H9 (cell line): ENCODE measurements at regions not wholly inside any gene's neighbourhood (a gene's known extent, or its start where the extent isn't known, plus 50 kb on each side); places are given as distances from the start of the nearest gene placed in this dataset.

Source experiments
- DNase-seq: peaks from one replicate; pipeline ENCODE4 v3.0.0-alpha.2; 2017
- H2AFZ ChIP-seq: one replicate; pipeline ENCODE4 v1.6.1; 2013; ENCODE audit warnings: mild to moderate bottlenecking, low read length, control low read depth, moderate library complexity
- H2AK5ac ChIP-seq: 2 replicates; pipeline ENCODE4 v1.6.1; 2013; ENCODE audit warnings: low read length, control low read depth, mixed read lengths; ENCODE audit not compliant: insufficient read length
- H2BK120ac ChIP-seq: one replicate; pipeline ENCODE4 v1.6.1; 2013; ENCODE audit warnings: low read depth, mild to moderate bottlenecking, low read length, control low read depth, inconsistent platforms; ENCODE audit not compliant: poor library complexity, severe bottlenecking
- H2BK12ac ChIP-seq: 2 replicates; pipeline ENCODE4 v1.6.1; 2013; ENCODE audit warnings: low read length, control low read depth, mixed read lengths, low read depth; ENCODE audit not compliant: insufficient read length
- H2BK15ac ChIP-seq: 2 replicates; pipeline ENCODE4 v1.6.1; 2013; ENCODE audit warnings: low read depth, low read length, control low read depth
- H2BK20ac ChIP-seq: one replicate; pipeline ENCODE4 v1.6.1; 2013; ENCODE audit warnings: low read depth, mild to moderate bottlenecking, low read length, control low read depth, inconsistent platforms; ENCODE audit not compliant: poor library complexity, severe bottlenecking
- H2BK5ac ChIP-seq: 2 replicates; pipeline ENCODE4 v1.6.1; 2013; ENCODE audit warnings: low read length, control low read depth, mixed read lengths; ENCODE audit not compliant: insufficient read length
- H3K14ac ChIP-seq: 2 replicates; pipeline ENCODE4 v1.6.1; 2013; ENCODE audit warnings: low read length, control low read depth; ENCODE audit not compliant: insufficient read depth
- H3K18ac ChIP-seq: 2 replicates; pipeline ENCODE4 v1.6.1; 2013; ENCODE audit warnings: low read depth, mild to moderate bottlenecking, mixed read lengths, low read length, control low read depth; ENCODE audit not compliant: insufficient read length
- H3K23ac ChIP-seq: 2 replicates; pipeline ENCODE4 v1.6.1; 2013; ENCODE audit warnings: low read length, control low read depth, mixed read lengths, low read depth; ENCODE audit not compliant: insufficient read length
- H3K23me2 ChIP-seq: 2 replicates; pipeline ENCODE4 v1.6.1; 2013; ENCODE audit warnings: low read depth, mild to moderate bottlenecking, mixed read lengths, low read length, control low read depth; ENCODE audit not compliant: insufficient read length, poor library complexity, severe bottlenecking
- H3K27ac ChIP-seq: 2 replicates; pipeline ENCODE4 v1.5.1; 2013; ENCODE audit warnings: low read length, control low read depth, mixed read lengths, low read depth; ENCODE audit not compliant: insufficient read length
- H3K27me3 ChIP-seq: 2 replicates; pipeline ENCODE4 v1.6.1; 2013; ENCODE audit warnings: low read length, control low read depth, inconsistent platforms; ENCODE audit not compliant: insufficient read depth
- H3K4ac ChIP-seq: 2 replicates; pipeline ENCODE4 v1.6.1; 2013; ENCODE audit warnings: low read depth, mild to moderate bottlenecking, control low read depth, inconsistent platforms, low read length, moderate library complexity
- H3K4me1 ChIP-seq: 2 replicates; pipeline ENCODE4 v1.6.1; 2013; ENCODE audit warnings: low read length, control low read depth, inconsistent platforms; ENCODE audit not compliant: insufficient read depth
- H3K4me2 ChIP-seq: 2 replicates; pipeline ENCODE4 v1.6.1; 2013; ENCODE audit warnings: low read length, control low read depth, mixed read lengths; ENCODE audit not compliant: insufficient read length, insufficient read depth
- H3K56ac ChIP-seq: 2 replicates; pipeline ENCODE4 v1.6.1; 2013; ENCODE audit warnings: low read depth, mild to moderate bottlenecking, mixed read lengths, low read length, control low read depth; ENCODE audit not compliant: insufficient read length
- H3K79me1 ChIP-seq: 2 replicates; pipeline ENCODE4 v1.6.1; 2013; ENCODE audit warnings: low read depth, mild to moderate bottlenecking, moderate library complexity, low read length, control low read depth, inconsistent platforms; ENCODE audit not compliant: insufficient read depth, poor library complexity, severe bottlenecking
- H3K79me2 ChIP-seq: 2 replicates; pipeline ENCODE4 v1.6.1; 2013; ENCODE audit warnings: low read length, control low read depth, inconsistent platforms; ENCODE audit not compliant: insufficient read depth
- H3K9ac ChIP-seq: 2 replicates; pipeline ENCODE4 v1.6.1; 2013; ENCODE audit warnings: low read length, control low read depth, mixed read lengths; ENCODE audit not compliant: insufficient read length; ENCODE audit errors: extremely low read depth
- H3K9me3 ChIP-seq: one replicate; pipeline ENCODE4 v1.6.1; 2013; ENCODE audit warnings: low read depth, low read length, inconsistent platforms; ENCODE audit not compliant: control insufficient read depth
- H3T11ph ChIP-seq: one replicate; pipeline ENCODE4 v1.6.1; 2013; ENCODE audit warnings: mild to moderate bottlenecking, low read length, control low read depth, inconsistent platforms
- H4K20me1 ChIP-seq: one replicate; pipeline ENCODE4 v1.6.1; 2013; ENCODE audit not compliant: control insufficient read depth, insufficient read length, insufficient read depth
- H4K5ac ChIP-seq: 2 replicates; pipeline ENCODE4 v1.6.1; 2013; ENCODE audit warnings: low read depth, mild to moderate bottlenecking, mixed read lengths, low read length, control low read depth; ENCODE audit not compliant: insufficient read length
- H4K8ac ChIP-seq: replicated peaks from 2 replicates; pipeline ENCODE4 v1.6.1; 2013; ENCODE audit warnings: low read length, control low read depth, mixed read lengths, low read depth; ENCODE audit not compliant: insufficient read length
- H4K91ac ChIP-seq: 2 replicates; pipeline ENCODE4 v1.6.1; 2013; ENCODE audit warnings: low read depth, mild to moderate bottlenecking, moderate library complexity, mixed read lengths, low read length, control low read depth; ENCODE audit not compliant: insufficient read length
- H3K27ac Mint-ChIP-seq, 3 experiments: 2 replicates in 2 of 3; 3 replicates in 1 of 3; pipeline ENCODE4 v1.8.0; 2020 to 2021; ENCODE audit warnings: mixed read lengths in 3 of 3, mild to moderate bottlenecking in 1 of 3, moderate library complexity in 1 of 3
- H3K27me3 Mint-ChIP-seq: 2 replicates; pipeline ENCODE4 v1.8.0; 2021; ENCODE audit warnings: low read depth, mild to moderate bottlenecking, moderate library complexity, mixed read lengths
- H3K36me3 Mint-ChIP-seq, 3 experiments: 2 replicates in 2 of 3; 3 replicates in 1 of 3; pipeline ENCODE4 v1.8.0; 2020 to 2021; ENCODE audit warnings: low read depth in 3 of 3, mixed read lengths in 3 of 3; ENCODE audit not compliant: insufficient read depth in 1 of 3
- H3K4me1 Mint-ChIP-seq, 2 experiments: 2 replicates each; pipeline ENCODE4 v1.8.0; 2020; ENCODE audit warnings: mixed read lengths in 2 of 2
- H3K4me3 Mint-ChIP-seq, 2 experiments: 2 replicates in 1 of 2; 3 replicates in 1 of 2; pipeline ENCODE4 v1.8.0; 2020 to 2021; ENCODE audit warnings: mild to moderate bottlenecking in 2 of 2, mixed read lengths in 2 of 2, moderate library complexity in 1 of 2
- H3K9me3 Mint-ChIP-seq, 2 experiments: 2 replicates in 1 of 2; 3 replicates in 1 of 2; pipeline ENCODE4 v1.8.0; 2020; ENCODE audit warnings: mild to moderate bottlenecking in 2 of 2, mixed read lengths in 2 of 2, moderate library complexity in 1 of 2
- WGBS: extraction: QIAGEN DNeasy Blood & Tissue Kit; methylation state at CpG from one replicate; pipeline ENCODE4 v1.1.7; 2013; ENCODE audit warnings: missing lambda C conversion rate, low lambda C conversion rate, mixed read lengths; ENCODE audit not compliant: insufficient read length; ENCODE audit errors: extremely low coverage; 5-methylcytosine and 5-hydroxymethylcytosine counted together
- TF ChIP-seq, protein P1 (sequence below): fragments of 200-600 bp; sonication (generic); conservative IDR thresholded peaks from 3 replicates; pipeline ENCODE4 v1.8.0; 2021; ENCODE audit warnings: antibody characterized with exemption, mild to moderate bottlenecking

DNA sequence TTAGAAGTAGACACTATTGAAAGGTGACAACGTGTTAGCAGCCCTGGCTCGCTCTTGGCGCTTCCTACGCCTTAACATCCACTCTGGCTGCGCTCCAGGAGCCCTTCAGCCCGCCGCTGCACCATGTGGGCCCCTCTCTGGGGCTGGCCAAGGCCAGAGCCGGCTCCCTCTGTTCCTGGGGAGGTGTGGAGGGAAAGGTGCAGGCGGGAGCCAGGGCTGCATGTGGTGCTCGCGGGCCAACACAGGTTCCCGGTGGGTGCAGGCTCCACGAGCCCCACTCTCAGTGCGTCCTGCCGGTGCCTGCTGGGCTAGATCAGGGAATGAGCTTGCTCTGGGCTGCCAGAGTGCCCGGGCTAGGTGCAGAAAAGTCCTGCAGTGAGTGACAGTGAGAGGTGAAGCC, 1284.3 kb downstream of the OLFM4 start:
- H3K27me3 Mint-ChIP-seq: no peaks in the 10 kb centered on the region
- Histone ChIP-seq H2BK20ac (no peak overlapping the region), H3K18ac (no peak overlapping the region), H4K8ac (no peak overlapping the region), H3K4me2 (no peak overlapping the region), H3K9me3 (no peaks in the 10 kb centered on the region), H4K5ac (no peak overlapping the region), H3K23me2 (no peaks in the 10 kb centered on the region), H2BK15ac (no peak overlapping the region), H3T11ph (no peak overlapping the region), H3K23ac (no peak overlapping the region), H3K14ac (no peak overlapping the region), H2BK5ac (no peak overlapping the region), H2BK12ac (no peak overlapping the region), H3K27me3 (no peaks in the 10 kb centered on the region), H3K79me2 (no peaks in the 10 kb centered on the region), H4K91ac (no peak overlapping the region), H3K56ac (no peak overlapping the region), H2AK5ac (no peak overlapping the region), H3K9ac (no peak overlapping the region), H2BK120ac (no peak overlapping the region), H3K27ac (no peak overlapping the region), H3K4ac (no peak overlapping the region), H2AFZ (no peak overlapping the region), H3K4me1 (no peaks in the 10 kb centered on the region; the same call in 1 of the 2 replicates), H3K79me1 (no peaks in the 10 kb centered on the region), H4K20me1 (no peaks in the 10 kb centered on the region)
- peaks cover 10 to 23% of the 10 kb centered on the region in 2 experiments for H3K4me1 Mint-ChIP-seq
- H3K36me3 Mint-ChIP-seq: peaks cover 8 to 27% (median 11%) of the 10 kb centered on the region in 3 experiments
- H3K27ac Mint-ChIP-seq: peak overlapping the region in 1 of 3 experiments; percentile 87; a peak in 2 of 7 replicates
- peaks cover 9 to 14% of the 10 kb centered on the region in 2 experiments for H3K9me3 Mint-ChIP-seq
- TF ChIP-seq, protein P1, sequence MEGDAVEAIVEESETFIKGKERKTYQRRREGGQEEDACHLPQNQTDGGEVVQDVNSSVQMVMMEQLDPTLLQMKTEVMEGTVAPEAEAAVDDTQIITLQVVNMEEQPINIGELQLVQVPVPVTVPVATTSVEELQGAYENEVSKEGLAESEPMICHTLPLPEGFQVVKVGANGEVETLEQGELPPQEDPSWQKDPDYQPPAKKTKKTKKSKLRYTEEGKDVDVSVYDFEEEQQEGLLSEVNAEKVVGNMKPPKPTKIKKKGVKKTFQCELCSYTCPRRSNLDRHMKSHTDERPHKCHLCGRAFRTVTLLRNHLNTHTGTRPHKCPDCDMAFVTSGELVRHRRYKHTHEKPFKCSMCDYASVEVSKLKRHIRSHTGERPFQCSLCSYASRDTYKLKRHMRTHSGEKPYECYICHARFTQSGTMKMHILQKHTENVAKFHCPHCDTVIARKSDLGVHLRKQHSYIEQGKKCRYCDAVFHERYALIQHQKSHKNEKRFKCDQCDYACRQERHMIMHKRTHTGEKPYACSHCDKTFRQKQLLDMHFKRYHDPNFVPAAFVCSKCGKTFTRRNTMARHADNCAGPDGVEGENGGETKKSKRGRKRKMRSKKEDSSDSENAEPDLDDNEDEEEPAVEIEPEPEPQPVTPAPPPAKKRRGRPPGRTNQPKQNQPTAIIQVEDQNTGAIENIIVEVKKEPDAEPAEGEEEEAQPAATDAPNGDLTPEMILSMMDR: no peak
- WGBS: no CpG with 5 or more reads among the region's 16 CpGs
- H3K4me3 Mint-ChIP-seq: no peak overlapping the region
- peak; percentile 38 for DNase-seq
